ENCODE measurements at regions not wholly inside any gene's neighbourhood (a gene's known extent, or its start where the extent isn't known, plus 50 kb on each side); places are given as distances from the start of the nearest gene placed in this dataset.

- TF ChIP-seq MTA3 (IDR thresholded peaks at IDR 0.05; ENCODE audit: borderline replicate concordance, low read length) (no peak), ATF2 (IDR thresholded peaks at IDR 0.05; ENCODE audit: low read length) (no peak), EZH2 (IDR thresholded peaks at IDR 0.05; ENCODE audit: borderline replicate concordance, control insufficient read depth, low read depth, low read length) (no peak), CHD4 (IDR thresholded peaks at IDR 0.05) (no peak), MAX (IDR thresholded peaks at IDR 0.05; ENCODE audit: low read depth, low read length) (no peak), MYC (IDR thresholded peaks at IDR 0.05; ENCODE audit: insufficient read depth, insufficient read length, insufficient replicate concordance, low read length, severe bottlenecking) (no peak), JUNB (IDR thresholded peaks at IDR 0.05) (no peak), USF2 (IDR thresholded peaks at IDR 0.05; ENCODE audit: borderline replicate concordance, low read depth, low read length) (no peak), CTCF (IDR thresholded peaks at IDR 0.05 in 2 of 3, conservative IDR thresholded peaks at IDR 0.05 in 1 of 3; ENCODE audit: control insufficient read depth in 2 of 3, extremely low read depth in 1 of 3, insufficient read depth in 1 of 3, low read depth in 3 of 3, low read length in 3 of 3) (no peak), SPI1 (IDR thresholded peaks at IDR 0.05; ENCODE audit: borderline replicate concordance, insufficient read depth, low read depth, low read length) (no peak), RBBP5 (conservative IDR thresholded peaks at IDR 0.05) (no peak), BCLAF1 (IDR thresholded peaks at IDR 0.05) (no peak)
Measured at GRCh38 chr2:13537771-13538349, 821.1 kb downstream of the TRIB2 start.
